Heart right ventricle (tissue), 16 donors: ENCODE measurements at regions not wholly inside any gene's neighbourhood (a gene's known extent, or its start where the extent isn't known, plus 50 kb on each side); places are given as distances from the start of the nearest gene placed in this dataset.

Source experiments
- ATAC-seq, 8 donors: fragments of 200-7000 bp; cut with Tn5 transposase; one replicate each; pipeline ENCODE4 v1.9.1; 2020; ENCODE audit warnings: mild to moderate bottlenecking in 8 of 8, moderate library complexity in 8 of 8, moderate number of reproducible peaks in 1 of 8
- DNase-seq, 2 donors: peaks; one replicate each; pipeline ENCODE4 v3.0.0-alpha.2; 2020
- H3K27ac ChIP-seq, 10 donors: fragments of 200-600 bp; sonication (generic) in 2 of 10; one replicate each; pipeline versions ENCODE4 v1.5.0 to v1.8.0; 2020 to 2022; ENCODE audit warnings: mild to moderate bottlenecking in 3 of 10
- H3K27me3 ChIP-seq, 7 donors: fragments of 200-600 bp; one replicate each; pipeline ENCODE4 v1.8.0; 2021 to 2022; ENCODE audit warnings: mild to moderate bottlenecking in 2 of 7
- H3K36me3 ChIP-seq, 9 donors: fragments of 200-600 bp; sonication (generic) in 1 of 9; one replicate each; pipeline versions ENCODE4 v1.5.0 to v1.8.0; 2020 to 2022; ENCODE audit warnings: mild to moderate bottlenecking in 2 of 9
- H3K4me1 ChIP-seq, 9 donors: fragments of 200-600 bp; sonication (generic) in 1 of 9; one replicate each; pipeline versions ENCODE4 v1.5.0 to v1.8.0; 2020 to 2022; ENCODE audit warnings: mild to moderate bottlenecking in 4 of 9
- H3K4me3 ChIP-seq, 10 donors: fragments of 200-600 bp; sonication (generic) in 2 of 10; one replicate each; pipeline versions ENCODE4 v1.5.0 to v1.8.0; 2020 to 2022; ENCODE audit warnings: mild to moderate bottlenecking in 7 of 10, moderate library complexity in 2 of 10
- H3K9me3 ChIP-seq, 11 donors: fragments of 200-600 bp in 10 of 11; sonication (generic) in 2 of 11; one replicate each; pipeline versions ENCODE4 v1.5.0 to v1.8.0; 2013 to 2022; ENCODE audit warnings: mild to moderate bottlenecking in 2 of 11, control low read depth in 1 of 11, moderate library complexity in 1 of 11
- WGBS, 2 donors: extraction: QIAGEN DNeasy Blood & Tissue Kit; methylation state at CpG; one replicate each; pipeline ENCODE4 v1.1.7; 2013; ENCODE audit warnings: inconsistent platforms in 1 of 2; 5-methylcytosine and 5-hydroxymethylcytosine counted together
- intact Hi-C, 10 donors: fragments of 100-400 bp; cut with DNase I; formaldehyde crosslinking; loops; one replicate each; pipeline versions ENCODE4 v1.11.1 to v1.14.2; 2022
- TF ChIP-seq, protein P1 (sequence below), 9 donors: fragments of 200-600 bp; sonication (generic) in 2 of 9; IDR thresholded peaks; one replicate each; pipeline versions ENCODE4 v1.5.0 to v1.8.0; 2021 to 2022; ENCODE audit warnings: antibody characterized with exemption in 9 of 9, mild to moderate bottlenecking in 5 of 9, moderate library complexity in 1 of 9
- donor health status: Arrhythmogenic right ventricular cardiomyopathy.
- donor health status: ischemic (EF 13 %, LVEDD 7.1; RV severe dilation, severe dysfunction).
- donor health status: healthy with polysubstance abuse.
- donor health status: DM: no; HTN: yes; CAD: no.
- donor health status: DM: no; HTN: no; CAD: no.
- donor health status: ischemic (EF 25% LVEDD 6.9; RV normal size, moderate dysfunction).
- donor health status: ischemic (EF 25% LVEDD 5.7; RV mildly dilated, moderate dysfunction).
- donor health status: healthy.
- donor health status: DM: yes; HTN: yes; CAD: no.
- donor health status: Ischemic cardiomyopathy.
- donor health status: ischemic (EF 35%, LVEDD 5.7; RV mildly dilated, moderate dysfunction).
- donor health status: nonischemic (EF 11% LVEDD 7.7; RV severe dilation, severe dysfunction).
- donor health status: DM: yes; HTN: yes; CAD: no.
- donor health status: PGD.
- donor health status: ischemic (EF 29% LVEDD 5.4; RV normal size, mild dysfunction).
- donor health status: nonischemic (EF 23%, LVEDD 6.1; RV moderate dilation, normal function).

DNA sequence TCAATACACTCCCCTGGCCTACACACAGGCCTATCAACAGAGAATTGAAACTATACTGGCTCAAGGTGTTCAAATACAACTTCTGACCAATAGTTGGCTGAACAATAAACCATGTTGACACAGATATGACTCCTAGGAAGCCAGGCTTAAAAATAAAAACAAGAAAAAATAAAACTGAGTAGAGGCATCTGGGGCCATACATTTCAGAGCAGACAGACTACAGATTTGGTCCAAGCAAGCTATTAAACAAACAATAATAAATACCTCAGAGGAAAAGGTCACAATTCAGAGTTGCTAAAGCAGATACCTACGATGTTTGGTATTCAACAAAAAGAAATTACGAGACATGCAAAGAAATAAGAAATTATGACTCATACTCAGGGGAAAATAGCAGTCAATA, 132.8 kb upstream of the ACVR2A start:
- WGBS, 2 donors, result 76 to 84% methylated on average over 2 of the region's 2 CpGs
- Histone ChIP-seq H3K9me3 (peaks cover 0 to 28% (median 3%) of the 10 kb centered on the region in 11 donors), H3K27me3 (no peaks in the 10 kb centered on the region), H3K4me1 (no peaks in the 10 kb centered on the region), H3K4me3 (no peak overlapping the region), H3K27ac (no peak overlapping the region), H3K36me3 (no peaks in the 10 kb centered on the region)
- TF ChIP-seq, protein P1, sequence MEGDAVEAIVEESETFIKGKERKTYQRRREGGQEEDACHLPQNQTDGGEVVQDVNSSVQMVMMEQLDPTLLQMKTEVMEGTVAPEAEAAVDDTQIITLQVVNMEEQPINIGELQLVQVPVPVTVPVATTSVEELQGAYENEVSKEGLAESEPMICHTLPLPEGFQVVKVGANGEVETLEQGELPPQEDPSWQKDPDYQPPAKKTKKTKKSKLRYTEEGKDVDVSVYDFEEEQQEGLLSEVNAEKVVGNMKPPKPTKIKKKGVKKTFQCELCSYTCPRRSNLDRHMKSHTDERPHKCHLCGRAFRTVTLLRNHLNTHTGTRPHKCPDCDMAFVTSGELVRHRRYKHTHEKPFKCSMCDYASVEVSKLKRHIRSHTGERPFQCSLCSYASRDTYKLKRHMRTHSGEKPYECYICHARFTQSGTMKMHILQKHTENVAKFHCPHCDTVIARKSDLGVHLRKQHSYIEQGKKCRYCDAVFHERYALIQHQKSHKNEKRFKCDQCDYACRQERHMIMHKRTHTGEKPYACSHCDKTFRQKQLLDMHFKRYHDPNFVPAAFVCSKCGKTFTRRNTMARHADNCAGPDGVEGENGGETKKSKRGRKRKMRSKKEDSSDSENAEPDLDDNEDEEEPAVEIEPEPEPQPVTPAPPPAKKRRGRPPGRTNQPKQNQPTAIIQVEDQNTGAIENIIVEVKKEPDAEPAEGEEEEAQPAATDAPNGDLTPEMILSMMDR (IDR thresholded peaks at IDR 0.05), result no peak
- DNase-seq, result no peak
- intact Hi-C loops, result loop anchor here in 1 of 10 donors (5.0 kb wide), 1 partner anchor 1500 kb away; no protein-coding TSS in a partner anchor
- ATAC-seq, result no peak

- no peak overlapping the region for H3K4me3 ChIP-seq
- ATAC-seq (no peak), DNase-seq (no peak)
- H3K36me3 ChIP-seq, result no peaks in the 10 kb centered on the region
- H3K9me3 ChIP-seq, result peaks cover 0 to 28% (median 3%) of the 10 kb centered on the region in 11 donors
- intact Hi-C loops, result loop anchor here in 1 of 10 donors (5.0 kb wide), 1 partner anchor 1499 kb away; no protein-coding TSS in a partner anchor
- H3K27ac ChIP-seq, result no peak overlapping the region
- no peaks in the 10 kb centered on the region for H3K27me3 ChIP-seq
- no peaks in the 10 kb centered on the region for H3K4me1 ChIP-seq
- 84 to 88% methylated on average over 4 of the region's 4 CpGs for WGBS, 2 donors
- TF ChIP-seq, protein P1 (IDR thresholded peaks at IDR 0.05), result no peak
Measured at GRCh38 chr2:147711031-147711430, 133.8 kb upstream of the ACVR2A start.

- DNase-seq (no peak), ATAC-seq (no peak)
- TF ChIP-seq, protein P1 (IDR thresholded peaks at IDR 0.05), result no peak
- Histone ChIP-seq H3K27me3 (no peaks in the 10 kb centered on the region), H3K9me3 (peaks cover 0 to 28% (median 3%) of the 10 kb centered on the region in 11 donors), H3K27ac (no peak overlapping the region), H3K4me1 (no peaks in the 10 kb centered on the region), H3K4me3 (no peak overlapping the region), H3K36me3 (no peaks in the 10 kb centered on the region)
- intact Hi-C loops, result loop anchor here in 1 of 10 donors (5.0 kb wide), 1 partner anchor 1497 kb away; no protein-coding TSS in a partner anchor
Measured at GRCh38 chr2:147709655-147710054, 135.2 kb upstream of the ACVR2A start.

- DNase-seq (no peak), ATAC-seq (no peak)
- Histone ChIP-seq H3K27ac (no peak overlapping the region), H3K36me3 (no peaks in the 10 kb centered on the region), H3K9me3 (no peaks in the 10 kb centered on the region), H3K4me3 (no peak overlapping the region), H3K27me3 (no peaks in the 10 kb centered on the region), H3K4me1 (no peaks in the 10 kb centered on the region)
- intact Hi-C loops, result no loop called here
- TF ChIP-seq, protein P1 (IDR thresholded peaks at IDR 0.05), result no peak
- WGBS, 2 donors, result 62 to 84% methylated on average over 3 of the region's 3 CpGs
Measured at GRCh38 chr2:147703171-147703570, 141.7 kb upstream of the ACVR2A start.
